ENCODE measurements at regions not wholly inside any gene's neighbourhood (a gene's known extent, or its start where the extent isn't known, plus 50 kb on each side); places are given as distances from the start of the nearest gene placed in this dataset.

DNA sequence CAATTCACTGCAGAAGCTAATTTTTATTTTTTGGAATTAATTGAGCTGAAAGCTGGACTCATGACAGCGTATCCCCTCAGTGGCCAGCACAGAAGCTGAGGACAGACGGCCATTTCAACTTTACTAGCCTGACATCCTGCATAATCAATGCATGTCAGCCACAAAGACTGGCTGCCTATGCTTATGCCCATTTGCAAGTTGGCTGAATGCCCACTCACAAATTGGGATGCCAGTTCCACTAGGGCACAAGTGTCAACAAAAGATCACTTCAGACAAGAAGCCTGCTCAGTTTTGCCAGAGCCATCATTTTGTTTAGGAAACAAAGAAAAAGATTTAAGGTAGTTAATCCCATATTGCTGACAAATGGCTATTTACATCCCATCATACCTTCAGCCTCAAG is 417.6 kb downstream of the NOVA1 start:
- no peaks in the 10 kb centered on the region for H3K27me3 ChIP-seq (ENCODE audit: insufficient read depth, low read length)
- H2BK15ac ChIP-seq (ENCODE audit: low read depth, low read length): no peak overlapping the region
- TF ChIP-seq CTCF (conservative IDR thresholded peaks at IDR 0.05): no peak
- H3K4me3 Mint-ChIP-seq: no peak overlapping the region
- H3K79me2 ChIP-seq (ENCODE audit: insufficient read depth, low read length): no peaks in the 10 kb centered on the region
- no peaks in the 10 kb centered on the region for H3K27me3 Mint-ChIP-seq (ENCODE audit: low read depth)
- H4K91ac ChIP-seq (ENCODE audit: insufficient read length, low read depth, low read length): no peak overlapping the region
- no peak overlapping the region for H3T11ph ChIP-seq (ENCODE audit: low read length)
- no peak overlapping the region for H3K14ac ChIP-seq (ENCODE audit: insufficient read depth, low read length)
- no peak overlapping the region for H2BK20ac ChIP-seq (ENCODE audit: low read depth, low read length, poor library complexity, severe bottlenecking)
- H3K4me1 ChIP-seq (ENCODE audit: insufficient read depth, low read length): no peaks in the 10 kb centered on the region
- H4K5ac ChIP-seq (ENCODE audit: insufficient read length, low read depth, low read length): no peak overlapping the region
- no peaks in the 10 kb centered on the region for H3K9me3 ChIP-seq (ENCODE audit: control insufficient read depth, low read depth, low read length)
- no peak for DNase-seq
- no peaks in the 10 kb centered on the region for H3K36me3 Mint-ChIP-seq (ENCODE audit: insufficient read depth in 1 of 3, low read depth in 3 of 3)
- H2AFZ ChIP-seq (ENCODE audit: low read length): no peak overlapping the region
- no peak overlapping the region for H3K4ac ChIP-seq (ENCODE audit: low read depth, low read length)
- no peaks in the 10 kb centered on the region for H3K23me2 ChIP-seq (ENCODE audit: insufficient read length, low read depth, low read length, poor library complexity, severe bottlenecking)
- no peak overlapping the region for H2BK12ac ChIP-seq (ENCODE audit: insufficient read length, low read depth, low read length)
- no peak overlapping the region for H3K9ac ChIP-seq (ENCODE audit: extremely low read depth, insufficient read length, low read length)
- no peak overlapping the region for H3K4me2 ChIP-seq (ENCODE audit: insufficient read depth, insufficient read length, low read length)
- no peak overlapping the region for H2AK5ac ChIP-seq (ENCODE audit: insufficient read length, low read length)
- H3K27ac ChIP-seq (ENCODE audit: insufficient read length, low read depth, low read length): no peak overlapping the region
- H3K27ac Mint-ChIP-seq: no peak overlapping the region
- no CpG with 5 or more reads among the region's 2 CpGs for WGBS (ENCODE audit: extremely low coverage, insufficient read length, low lambda C conversion rate)
- H2BK5ac ChIP-seq (ENCODE audit: insufficient read length, low read length): no peak overlapping the region
- H4K8ac ChIP-seq (replicated peaks; ENCODE audit: insufficient read length, low read depth, low read length): no peak overlapping the region
- H3K23ac ChIP-seq (ENCODE audit: insufficient read length, low read depth, low read length): no peak overlapping the region
- H3K4me1 Mint-ChIP-seq: 0 out of 4 replicates have a peak, but pooled peaks cover 0 to 3% of the 10 kb centered on the region in 2 experiments
- H3K56ac ChIP-seq (ENCODE audit: insufficient read length, low read depth, low read length): no peak overlapping the region
- no peaks in the 10 kb centered on the region for H3K79me1 ChIP-seq (ENCODE audit: insufficient read depth, low read depth, low read length, poor library complexity, severe bottlenecking)
- no peaks in the 10 kb centered on the region for H3K9me3 Mint-ChIP-seq
- H2BK120ac ChIP-seq (ENCODE audit: low read depth, low read length, poor library complexity, severe bottlenecking): no peak overlapping the region
- H3K18ac ChIP-seq (ENCODE audit: insufficient read length, low read depth, low read length): no peak overlapping the region
- H4K20me1 ChIP-seq (ENCODE audit: control insufficient read depth, insufficient read depth, insufficient read length): no peaks in the 10 kb centered on the region

Data from H9 (cell line).